Ectodermal cell (in vitro differentiated cells): ENCODE measurements at regions not wholly inside any gene's neighbourhood (a gene's known extent, or its start where the extent isn't known, plus 50 kb on each side); places are given as distances from the start of the nearest gene placed in this dataset.

ENCODE experiments used
- H3K27ac ChIP-seq: 2 replicates; pipeline ENCODE4 v1.7.0; 2013; ENCODE audit warnings: mild to moderate bottlenecking, low read depth, low read length; ENCODE audit not compliant: insufficient read depth, poor library complexity, severe bottlenecking
- H3K27me3 ChIP-seq: 2 replicates; pipeline ENCODE4 v1.7.0; 2013; ENCODE audit warnings: mild to moderate bottlenecking, low read length; ENCODE audit not compliant: insufficient read depth, control insufficient read depth, poor library complexity, severe bottlenecking
- H3K36me3 ChIP-seq: one replicate; pipeline ENCODE4 v1.7.0; 2013; ENCODE audit warnings: low read length; ENCODE audit not compliant: control insufficient read depth, insufficient read depth
- H3K4me1 ChIP-seq: one replicate; pipeline ENCODE4 v1.7.0; 2013; ENCODE audit warnings: low read length; ENCODE audit not compliant: control insufficient read depth, insufficient read depth
- H3K4me3 ChIP-seq: 2 replicates; pipeline ENCODE4 v1.7.0; 2013; ENCODE audit warnings: low read depth, low read length, control low read depth; ENCODE audit not compliant: insufficient read depth
- H3K9me3 ChIP-seq: 2 replicates; pipeline ENCODE4 v1.7.0; 2013; ENCODE audit warnings: mild to moderate bottlenecking, low read length, moderate library complexity; ENCODE audit not compliant: control insufficient read depth
- WGBS, 2 experiments: methylation state at CpG; one replicate each; pipeline ENCODE4 v1.1.7; 2013; ENCODE audit warnings: missing lambda C conversion rate in 2 of 2; 5-methylcytosine and 5-hydroxymethylcytosine counted together

DNA sequence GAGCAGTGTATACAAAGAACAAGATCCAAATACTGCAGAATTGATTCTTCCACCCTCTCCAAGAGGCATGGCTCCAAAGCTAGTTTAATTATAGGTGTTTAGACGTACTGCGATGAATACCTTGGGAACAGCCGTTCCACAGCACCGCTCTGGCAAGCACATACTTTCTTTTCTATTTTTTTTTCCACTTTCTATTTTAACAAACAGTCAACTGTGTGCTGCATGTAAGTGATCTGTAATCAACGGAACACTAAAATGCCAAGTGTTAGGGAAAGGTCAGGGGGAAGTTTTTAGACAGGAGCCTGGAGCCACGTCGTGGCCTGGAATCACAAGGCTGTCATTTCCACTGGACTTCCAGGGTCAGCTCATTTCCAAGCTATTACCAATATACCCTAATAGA lies 486.4 kb upstream of the DAB1 start:
- no peaks in the 10 kb centered on the region for H3K36me3 ChIP-seq
- 96 to 97% methylated on average over 7 of the region's 7 CpGs for WGBS, 2 experiments

DNA sequence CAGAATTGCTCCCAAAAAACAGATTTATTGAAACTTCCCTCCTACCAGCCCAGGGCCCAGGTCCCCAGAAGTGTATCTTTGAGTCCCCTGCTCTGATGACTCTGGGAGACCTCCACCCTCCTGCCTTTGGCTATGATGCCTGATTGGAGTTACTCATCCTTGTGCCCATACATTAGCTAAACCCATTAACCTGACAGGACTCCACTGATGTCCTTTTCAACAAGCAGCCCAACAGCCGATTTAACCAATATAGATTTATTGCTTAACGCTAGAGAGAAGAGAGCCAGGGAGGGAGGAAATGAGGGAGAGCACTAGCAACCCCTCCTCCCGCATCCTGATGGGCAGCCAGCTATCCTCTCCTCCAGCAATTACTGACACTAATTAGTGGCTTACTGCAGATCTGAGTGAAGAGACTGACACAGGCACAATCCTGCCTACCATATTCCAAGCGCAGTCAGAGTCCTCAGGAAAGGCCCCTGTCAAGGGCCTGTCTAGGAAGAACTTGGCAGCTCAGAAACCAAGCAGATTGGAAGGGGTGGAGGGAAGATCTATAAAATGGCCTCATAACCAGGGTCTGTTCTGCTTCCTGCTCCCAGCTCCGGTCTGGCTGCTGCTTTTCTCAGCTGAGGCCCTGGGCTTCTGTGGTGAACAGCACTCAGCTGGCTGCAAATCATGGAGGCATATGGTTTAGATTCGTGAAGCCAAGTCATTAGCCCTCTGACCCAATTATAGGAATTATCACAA lies 484.5 kb upstream of the DAB1 start:
- no peak overlapping the region for H3K27ac ChIP-seq
- 83 to 89% methylated on average over 6 of the region's 6 CpGs for WGBS, 2 experiments
- H3K4me3 ChIP-seq: no peak overlapping the region
- no peaks in the 10 kb centered on the region for H3K36me3 ChIP-seq
- peaks cover 6% of the 10 kb centered on the region for H3K4me1 ChIP-seq
- no peaks in the 10 kb centered on the region for H3K9me3 ChIP-seq
- no peaks in the 10 kb centered on the region for H3K27me3 ChIP-seq

More for the DNA sequence above, 486.4 kb upstream of the DAB1 start:
- Histone ChIP-seq H3K4me3 (no peak overlapping the region), H3K9me3 (no peaks in the 10 kb centered on the region), H3K27me3 (no peaks in the 10 kb centered on the region), H3K27ac (no peak overlapping the region), H3K4me1 (peaks cover 6% of the 10 kb centered on the region)

DNA sequence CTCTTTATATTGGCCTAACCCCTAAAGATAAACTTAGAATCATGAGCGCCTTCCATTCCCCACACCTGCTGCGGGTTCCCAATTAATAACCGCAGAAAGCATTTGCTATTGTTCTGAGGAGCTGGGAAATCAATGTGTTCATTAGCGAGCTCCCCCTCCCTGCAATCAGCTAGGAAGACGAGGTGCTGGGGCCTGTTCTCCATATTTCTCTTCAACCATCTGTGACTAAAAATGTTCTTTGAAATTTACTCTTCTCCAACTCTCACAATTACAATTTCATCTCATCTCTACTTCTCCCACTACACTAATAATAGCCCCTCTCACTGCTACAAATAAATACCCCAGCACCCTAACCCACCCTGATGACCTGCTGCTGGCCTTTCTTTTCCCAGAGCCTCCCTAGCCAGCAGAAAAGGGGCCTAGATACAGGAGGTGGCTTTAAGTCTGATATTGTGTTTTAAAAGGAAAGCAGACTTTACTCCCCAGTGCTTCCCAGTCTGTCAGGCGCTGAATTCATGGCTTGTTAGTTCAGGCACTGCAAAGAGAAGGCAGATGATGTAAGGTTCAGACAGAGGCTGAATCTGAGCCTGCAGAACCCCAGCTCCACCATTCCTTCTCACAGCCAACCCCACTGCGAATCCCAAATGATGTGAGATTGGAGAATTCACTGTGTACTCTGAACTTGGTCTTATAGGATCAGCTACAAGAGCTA lies 477.5 kb upstream of the DAB1 start:
- Histone ChIP-seq H3K4me3 (no peak overlapping the region), H3K4me1 (no peaks in the 10 kb centered on the region), H3K9me3 (no peaks in the 10 kb centered on the region), H3K27ac (no peak overlapping the region), H3K36me3 (no peaks in the 10 kb centered on the region), H3K27me3 (no peaks in the 10 kb centered on the region)
- WGBS, 2 experiments: 87 to 94% methylated on average over 6 to 7 of the region's 7 CpGs

GRCh38 chr1:57898531-57898930 lies 474.7 kb upstream of the DAB1 start:
- no peak overlapping the region for H3K27ac ChIP-seq
- H3K36me3 ChIP-seq: no peaks in the 10 kb centered on the region
- 88 to 93% methylated on average over 2 to 5 of the region's 7 CpGs for WGBS, 2 experiments
- no peaks in the 10 kb centered on the region for H3K27me3 ChIP-seq
- H3K4me1 ChIP-seq: peaks cover 12% of the 10 kb centered on the region
- no peak overlapping the region for H3K4me3 ChIP-seq
- no peaks in the 10 kb centered on the region for H3K9me3 ChIP-seq

GRCh38 chr1:57897581-57897980 lies 473.7 kb upstream of the DAB1 start:
- no peaks in the 10 kb centered on the region for H3K27me3 ChIP-seq
- WGBS, 2 experiments: 84 to 88% methylated on average over 3 of the region's 3 CpGs

DNA sequence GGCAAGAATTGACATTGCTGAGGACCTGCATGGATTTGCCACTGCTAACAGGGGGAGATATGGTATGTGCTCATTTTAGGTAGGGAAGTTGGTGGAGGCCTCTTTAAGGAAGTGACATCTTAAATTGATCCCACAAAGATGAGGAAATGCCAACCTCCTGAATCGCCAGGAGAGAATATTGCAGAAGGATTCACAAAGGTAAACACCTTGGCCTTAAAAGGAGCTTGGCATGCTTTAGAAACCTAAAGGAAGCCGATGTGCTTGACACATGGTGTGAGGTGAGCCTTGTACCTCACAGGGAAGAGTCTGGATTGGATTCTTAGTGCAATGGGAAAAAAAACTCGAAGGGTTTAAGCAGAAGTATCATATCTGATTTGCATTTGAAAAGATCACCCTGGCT lies 470.5 kb upstream of the DAB1 start:
- WGBS, 2 experiments: 54 to 57% methylated on average over 3 of the region's 3 CpGs
- no peak overlapping the region for H3K4me3 ChIP-seq
- H3K36me3 ChIP-seq: no peaks in the 10 kb centered on the region
- H3K27me3 ChIP-seq: no peaks in the 10 kb centered on the region
- H3K4me1 ChIP-seq: peaks cover 18% of the 10 kb centered on the region
- no peak overlapping the region for H3K27ac ChIP-seq
- no peaks in the 10 kb centered on the region for H3K9me3 ChIP-seq

More at GRCh38 chr1:57897581-57897980, 473.7 kb upstream of the DAB1 start:
- H3K4me3 ChIP-seq: no peak overlapping the region
- H3K36me3 ChIP-seq: no peaks in the 10 kb centered on the region
- no peaks in the 10 kb centered on the region for H3K9me3 ChIP-seq
- peaks cover 12% of the 10 kb centered on the region for H3K4me1 ChIP-seq
- no peak overlapping the region for H3K27ac ChIP-seq

DNA sequence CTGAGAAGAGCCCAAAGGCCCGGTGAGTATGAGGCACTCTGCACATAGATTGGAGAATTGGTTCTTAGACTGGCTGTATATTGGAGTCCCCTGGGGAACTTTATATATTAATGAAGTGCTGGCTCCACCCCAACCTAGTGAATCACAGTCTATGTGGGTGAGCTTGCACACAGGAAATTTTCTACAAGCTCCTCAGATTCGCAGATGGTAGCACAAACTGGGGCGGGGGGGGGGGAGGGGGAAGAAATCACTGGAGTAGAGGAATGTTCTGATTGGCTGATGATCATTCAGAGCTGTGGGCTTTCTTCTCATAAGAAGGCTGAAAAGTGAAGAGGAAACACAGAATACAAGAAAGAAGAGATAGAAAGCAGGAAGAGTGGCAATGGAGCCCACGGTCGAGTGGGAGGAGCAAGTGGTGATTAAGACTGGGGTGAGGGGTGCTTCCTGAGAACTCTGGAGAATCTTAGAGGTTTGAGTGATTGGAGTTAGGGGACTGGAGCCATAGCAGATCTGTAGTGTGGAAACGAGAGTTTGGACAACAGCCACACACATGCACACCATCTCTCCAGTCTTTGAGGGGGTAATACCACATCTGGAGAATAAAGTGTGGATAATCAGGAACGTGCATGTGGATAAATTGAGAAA lies 465.9 kb upstream of the DAB1 start:
- no peaks in the 10 kb centered on the region for H3K36me3 ChIP-seq
- no peak overlapping the region for H3K4me3 ChIP-seq
- no peaks in the 10 kb centered on the region for H3K9me3 ChIP-seq
- peaks cover 13% of the 10 kb centered on the region for H3K4me1 ChIP-seq
- 84 to 88% methylated on average over 6 to 7 of the region's 7 CpGs for WGBS, 2 experiments
- H3K27ac ChIP-seq: no peak overlapping the region
- no peaks in the 10 kb centered on the region for H3K27me3 ChIP-seq

GRCh38 chr1:57887964-57888491 lies 464.2 kb upstream of the DAB1 start:
- Histone ChIP-seq H3K4me3 (no peak overlapping the region), H3K4me1 (peaks cover 11% of the 10 kb centered on the region), H3K27ac (no peak overlapping the region), H3K9me3 (no peaks in the 10 kb centered on the region), H3K36me3 (no peaks in the 10 kb centered on the region), H3K27me3 (no peaks in the 10 kb centered on the region)
- 78 to 81% methylated on average over 5 of the region's 5 CpGs for WGBS, 2 experiments

- WGBS, 2 experiments: 92 to 93% methylated on average over 7 of the region's 7 CpGs
- H3K27me3 ChIP-seq: no peaks in the 10 kb centered on the region
- H3K4me1 ChIP-seq: peaks cover 16% of the 10 kb centered on the region
Observed at GRCh38 chr1:57886376-57886775, 462.5 kb upstream of the DAB1 start.

DNA sequence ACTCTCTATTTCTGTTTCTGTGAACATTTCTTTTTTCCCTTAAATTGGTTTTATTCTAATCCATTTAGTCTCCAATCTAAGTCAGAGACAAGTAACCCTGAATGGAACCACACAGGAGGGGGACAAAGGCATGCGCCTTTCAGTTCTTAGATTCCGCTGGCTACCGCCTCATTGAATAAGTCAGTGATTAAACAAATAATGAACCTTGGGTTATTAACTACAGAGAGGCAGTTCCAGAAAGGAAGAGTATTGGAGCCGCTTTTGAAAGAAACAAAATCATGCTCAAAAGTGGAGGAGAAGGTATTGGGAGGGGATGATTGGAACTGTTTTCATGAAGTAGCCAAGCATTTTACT lies 459.8 kb upstream of the DAB1 start:
- no peaks in the 10 kb centered on the region for H3K27me3 ChIP-seq
- H3K36me3 ChIP-seq: no peaks in the 10 kb centered on the region
- H3K9me3 ChIP-seq: no peaks in the 10 kb centered on the region
- no peak overlapping the region for H3K4me3 ChIP-seq
- no peak overlapping the region for H3K27ac ChIP-seq
- WGBS, 2 experiments: 90 to 95% methylated on average over 4 of the region's 4 CpGs
- peaks cover 10% of the 10 kb centered on the region for H3K4me1 ChIP-seq

More at GRCh38 chr1:57886376-57886775, 462.5 kb upstream of the DAB1 start:
- no peaks in the 10 kb centered on the region for H3K9me3 ChIP-seq
- H3K36me3 ChIP-seq: no peaks in the 10 kb centered on the region
- no peak overlapping the region for H3K27ac ChIP-seq
- no peak overlapping the region for H3K4me3 ChIP-seq
